ENCODE measurements at regions not wholly inside any gene's neighbourhood (a gene's known extent, or its start where the extent isn't known, plus 50 kb on each side); places are given as distances from the start of the nearest gene placed in this dataset.

GRCh38 chr1:17895986-17896385 lies 140.9 kb downstream of the ACTL8 start:
- TF ChIP-seq POLR2A (IDR thresholded peaks at IDR 0.05; ENCODE audit: low read length) (no peak), GATA1 (IDR thresholded peaks at IDR 0.05; ENCODE audit: low read depth, low read length) (no peak)

Data from erythroblast (primary cell).